ENCODE measurements at regions not wholly inside any gene's neighbourhood (a gene's known extent, or its start where the extent isn't known, plus 50 kb on each side); places are given as distances from the start of the nearest gene placed in this dataset.

- TF ChIP-seq EZH2 (IDR thresholded peaks at IDR 0.05; ENCODE audit: insufficient read depth, poor library complexity, severe bottlenecking) (no peak), EZH2phosphoT487 (IDR thresholded peaks at IDR 0.05; ENCODE audit: insufficient read depth, low read depth) (no peak)
These were observed 1024.7 kb upstream of the GOT2 start for GRCh38 chr16:59758848-59759247.
